ENCODE measurements at regions not wholly inside any gene's neighbourhood (a gene's known extent, or its start where the extent isn't known, plus 50 kb on each side); places are given as distances from the start of the nearest gene placed in this dataset.

- Histone ChIP-seq H3K27me3 (ENCODE audit: low read depth) (no peaks in the 10 kb centered on the region), H3K4me1 (no peaks in the 10 kb centered on the region), H3K27ac (no peak overlapping the region), H3K9me3 (no peaks in the 10 kb centered on the region), H3K4me3 (no peak overlapping the region), H3K36me3 (no peaks in the 10 kb centered on the region)
- no peak for DNase-seq
- TF ChIP-seq CTCF (IDR thresholded peaks at IDR 0.05) = no peak
- intact Hi-C loops (cut with DNase I) = no loop called here
- no peak for ATAC-seq
Measured at GRCh38 chr6:98498144-98498775, 336.1 kb upstream of the POU3F2 start.

GRCh38 chr6:98498866-98499265 is 335.5 kb upstream of the POU3F2 start:
- Histone ChIP-seq H3K36me3 (no peaks in the 10 kb centered on the region), H3K9me3 (no peaks in the 10 kb centered on the region), H3K27me3 (ENCODE audit: low read depth) (no peaks in the 10 kb centered on the region), H3K4me1 (no peaks in the 10 kb centered on the region), H3K4me3 (no peak overlapping the region), H3K27ac (no peak overlapping the region)
- no peak for TF ChIP-seq CTCF (IDR thresholded peaks at IDR 0.05)
- ATAC-seq (no peak), DNase-seq (no peak)
- intact Hi-C loops (cut with DNase I) = no loop called here

- ATAC-seq (no peak), DNase-seq (no peak)
- Histone ChIP-seq H3K36me3 (no peaks in the 10 kb centered on the region), H3K4me1 (no peaks in the 10 kb centered on the region), H3K9me3 (no peaks in the 10 kb centered on the region), H3K27ac (no peak overlapping the region), H3K27me3 (ENCODE audit: low read depth) (no peaks in the 10 kb centered on the region), H3K4me3 (no peak overlapping the region)
- intact Hi-C loops (cut with DNase I) = no loop called here
- TF ChIP-seq CTCF (IDR thresholded peaks at IDR 0.05) = no peak
Measured at GRCh38 chr6:98514073-98514720, 320.2 kb upstream of the POU3F2 start.

- DNase-seq (no peak), ATAC-seq (no peak)
- Histone ChIP-seq H3K4me3 (no peak overlapping the region), H3K27ac (no peak overlapping the region), H3K36me3 (no peaks in the 10 kb centered on the region), H3K4me1 (no peaks in the 10 kb centered on the region), H3K27me3 (ENCODE audit: low read depth) (no peaks in the 10 kb centered on the region), H3K9me3 (no peaks in the 10 kb centered on the region)
- intact Hi-C loops (cut with DNase I) = no loop called here
- TF ChIP-seq CTCF (IDR thresholded peaks at IDR 0.05) = no peak
Measured at GRCh38 chr6:98514796-98515195, 319.6 kb upstream of the POU3F2 start.

GRCh38 chr6:98516206-98516605 is 318.2 kb upstream of the POU3F2 start:
- no peak for DNase-seq
- intact Hi-C loops (cut with DNase I) = no loop called here
- H3K36me3 ChIP-seq = no peaks in the 10 kb centered on the region

More at GRCh38 chr6:98516206-98516605, 318.2 kb upstream of the POU3F2 start:
- Histone ChIP-seq H3K27me3 (ENCODE audit: low read depth) (no peaks in the 10 kb centered on the region), H3K9me3 (no peaks in the 10 kb centered on the region), H3K4me3 (no peak overlapping the region), H3K27ac (no peak overlapping the region), H3K4me1 (no peaks in the 10 kb centered on the region)
- ATAC-seq = no peak
- no peak for TF ChIP-seq CTCF (IDR thresholded peaks at IDR 0.05)
